AG09319 (cell line): ENCODE measurements at regions not wholly inside any gene's neighbourhood (a gene's known extent, or its start where the extent isn't known, plus 50 kb on each side); places are given as distances from the start of the nearest gene placed in this dataset.

Source experiments
- DNase-seq: peaks from one replicate; pipeline ENCODE4 v3.0.0-alpha.2; 2010; ENCODE audit warnings: low read depth; ENCODE audit errors: extremely low read depth
- TF ChIP-seq, protein P1 (sequence below): IDR thresholded peaks from 2 replicates; pipeline ENCODE4 v1.5.1; 2011; ENCODE audit warnings: low read depth, mild to moderate bottlenecking, inconsistent platforms, low read length, moderate library complexity

GRCh38 chr4:126800575-126801141 is 832.1 kb upstream of the INTU start:
- DNase-seq: no peak
- TF ChIP-seq, protein P1, sequence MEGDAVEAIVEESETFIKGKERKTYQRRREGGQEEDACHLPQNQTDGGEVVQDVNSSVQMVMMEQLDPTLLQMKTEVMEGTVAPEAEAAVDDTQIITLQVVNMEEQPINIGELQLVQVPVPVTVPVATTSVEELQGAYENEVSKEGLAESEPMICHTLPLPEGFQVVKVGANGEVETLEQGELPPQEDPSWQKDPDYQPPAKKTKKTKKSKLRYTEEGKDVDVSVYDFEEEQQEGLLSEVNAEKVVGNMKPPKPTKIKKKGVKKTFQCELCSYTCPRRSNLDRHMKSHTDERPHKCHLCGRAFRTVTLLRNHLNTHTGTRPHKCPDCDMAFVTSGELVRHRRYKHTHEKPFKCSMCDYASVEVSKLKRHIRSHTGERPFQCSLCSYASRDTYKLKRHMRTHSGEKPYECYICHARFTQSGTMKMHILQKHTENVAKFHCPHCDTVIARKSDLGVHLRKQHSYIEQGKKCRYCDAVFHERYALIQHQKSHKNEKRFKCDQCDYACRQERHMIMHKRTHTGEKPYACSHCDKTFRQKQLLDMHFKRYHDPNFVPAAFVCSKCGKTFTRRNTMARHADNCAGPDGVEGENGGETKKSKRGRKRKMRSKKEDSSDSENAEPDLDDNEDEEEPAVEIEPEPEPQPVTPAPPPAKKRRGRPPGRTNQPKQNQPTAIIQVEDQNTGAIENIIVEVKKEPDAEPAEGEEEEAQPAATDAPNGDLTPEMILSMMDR: no peak

- DNase-seq: no peak
- TF ChIP-seq, protein P1: no peak
These were observed 825.6 kb upstream of the INTU start for GRCh38 chr4:126807132-126807531.

GRCh38 chr4:126812076-126812475 is 820.7 kb upstream of the INTU start:
- TF ChIP-seq, protein P1: no peak
- DNase-seq: no peak

DNA sequence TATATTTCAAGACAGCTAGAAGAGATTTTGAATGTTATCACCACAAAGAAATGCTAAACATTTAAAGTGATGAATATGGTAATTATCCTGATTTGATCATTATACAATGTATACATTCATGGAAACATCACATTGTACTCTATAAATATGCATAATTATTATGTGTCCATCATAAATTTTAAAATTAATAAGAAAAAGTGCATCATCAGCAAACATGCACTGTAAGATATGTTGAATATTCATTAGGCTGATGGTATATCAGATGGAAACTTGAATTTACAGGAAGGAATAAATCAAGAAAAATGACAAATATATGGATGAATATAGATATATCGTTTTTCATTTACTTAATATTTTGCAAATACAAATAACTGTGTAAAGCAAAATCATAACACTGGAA is 812.1 kb upstream of the INTU start:
- DNase-seq: no peak
- TF ChIP-seq, protein P1: no peak

DNA sequence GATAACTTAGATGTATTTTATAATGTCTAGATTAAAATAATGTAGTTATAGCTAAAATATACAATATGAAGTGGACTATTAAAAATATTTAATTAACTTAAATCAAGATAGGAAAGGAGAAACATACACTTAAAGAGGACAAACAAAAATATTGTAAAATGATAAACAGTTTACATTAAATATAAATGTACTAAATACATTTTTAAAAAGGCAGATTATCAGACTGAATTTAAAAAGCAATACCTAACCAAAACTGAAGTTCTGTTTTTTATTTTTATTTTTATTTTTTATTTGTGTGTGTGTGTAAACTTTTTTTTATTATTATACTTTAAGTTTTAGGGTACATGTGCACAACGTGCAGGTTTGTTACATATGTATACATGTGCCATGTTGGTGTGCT is 811.6 kb upstream of the INTU start:
- TF ChIP-seq, protein P1: no peak
- DNase-seq: no peak

GRCh38 chr4:126825083-126825482 is 807.7 kb upstream of the INTU start:
- TF ChIP-seq, protein P1: no peak

DNA sequence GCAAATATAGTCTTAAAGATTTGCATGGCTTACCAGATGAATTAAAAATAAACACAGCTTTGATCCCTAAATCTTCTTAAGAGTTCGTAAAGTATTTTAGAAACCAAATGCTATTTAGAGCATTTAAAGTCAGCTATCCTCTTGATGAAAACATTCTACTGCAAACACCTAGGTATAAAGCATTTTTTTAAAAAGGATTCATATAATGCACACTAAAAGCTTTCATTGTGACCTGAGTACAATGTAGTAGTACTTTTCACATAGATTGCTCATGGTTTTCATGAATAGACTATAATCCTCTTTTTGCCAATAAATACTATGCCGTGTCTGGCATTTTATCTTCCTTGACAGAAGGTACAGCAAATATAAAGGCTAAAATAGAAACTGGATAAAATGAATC is 805.1 kb upstream of the INTU start:
- TF ChIP-seq, protein P1: no peak
- DNase-seq: no peak

More at GRCh38 chr4:126825083-126825482, 807.7 kb upstream of the INTU start:
- DNase-seq: no peak
